ENCODE measurements at regions not wholly inside any gene's neighbourhood (a gene's known extent, or its start where the extent isn't known, plus 50 kb on each side); places are given as distances from the start of the nearest gene placed in this dataset.

DNA sequence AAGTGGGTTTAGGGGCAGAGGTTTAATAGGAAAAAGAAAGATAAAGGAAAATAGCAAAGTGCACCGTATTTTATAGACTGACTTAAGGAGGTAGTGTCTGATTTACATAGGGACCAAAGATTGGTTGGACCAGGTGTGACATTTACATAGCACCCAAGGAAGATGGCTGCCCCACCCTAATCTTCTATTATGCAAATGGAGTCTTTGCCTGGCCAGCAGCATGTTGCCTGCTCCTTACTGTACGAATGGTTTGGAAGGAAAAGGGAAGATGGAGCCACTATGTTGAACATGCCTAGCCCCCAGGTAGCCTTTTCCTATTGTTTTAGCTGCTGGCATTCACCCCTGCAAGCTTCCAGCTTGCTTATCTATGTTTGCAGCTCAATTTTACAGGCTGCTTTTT, 146.2 kb upstream of the PDE5A start:
- no peak overlapping the region for H3K27ac ChIP-seq
- no peak overlapping the region for H3K4me3 ChIP-seq
- no peak for TF ChIP-seq POLR2A (IDR thresholded peaks at IDR 0.05)
- TF ChIP-seq, protein P1, sequence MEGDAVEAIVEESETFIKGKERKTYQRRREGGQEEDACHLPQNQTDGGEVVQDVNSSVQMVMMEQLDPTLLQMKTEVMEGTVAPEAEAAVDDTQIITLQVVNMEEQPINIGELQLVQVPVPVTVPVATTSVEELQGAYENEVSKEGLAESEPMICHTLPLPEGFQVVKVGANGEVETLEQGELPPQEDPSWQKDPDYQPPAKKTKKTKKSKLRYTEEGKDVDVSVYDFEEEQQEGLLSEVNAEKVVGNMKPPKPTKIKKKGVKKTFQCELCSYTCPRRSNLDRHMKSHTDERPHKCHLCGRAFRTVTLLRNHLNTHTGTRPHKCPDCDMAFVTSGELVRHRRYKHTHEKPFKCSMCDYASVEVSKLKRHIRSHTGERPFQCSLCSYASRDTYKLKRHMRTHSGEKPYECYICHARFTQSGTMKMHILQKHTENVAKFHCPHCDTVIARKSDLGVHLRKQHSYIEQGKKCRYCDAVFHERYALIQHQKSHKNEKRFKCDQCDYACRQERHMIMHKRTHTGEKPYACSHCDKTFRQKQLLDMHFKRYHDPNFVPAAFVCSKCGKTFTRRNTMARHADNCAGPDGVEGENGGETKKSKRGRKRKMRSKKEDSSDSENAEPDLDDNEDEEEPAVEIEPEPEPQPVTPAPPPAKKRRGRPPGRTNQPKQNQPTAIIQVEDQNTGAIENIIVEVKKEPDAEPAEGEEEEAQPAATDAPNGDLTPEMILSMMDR (IDR thresholded peaks at IDR 0.05), result no peak
- intact Hi-C loops (cut with DNase I), result no loop called here
- no peaks in the 10 kb centered on the region for H3K9me3 ChIP-seq (replicated peaks in 1 of 3)
- no peaks in the 10 kb centered on the region for H3K4me1 ChIP-seq (replicated peaks in 1 of 2)
- DNase-seq, result no peak
- WGBS, 4 donors, result 69 to 90% (median 81%) methylated on average over 2 of the region's 2 CpGs
- no peaks in the 10 kb centered on the region for H3K27me3 ChIP-seq
- no peaks in the 10 kb centered on the region for H3K36me3 ChIP-seq (replicated peaks in 1 of 2)

DNA sequence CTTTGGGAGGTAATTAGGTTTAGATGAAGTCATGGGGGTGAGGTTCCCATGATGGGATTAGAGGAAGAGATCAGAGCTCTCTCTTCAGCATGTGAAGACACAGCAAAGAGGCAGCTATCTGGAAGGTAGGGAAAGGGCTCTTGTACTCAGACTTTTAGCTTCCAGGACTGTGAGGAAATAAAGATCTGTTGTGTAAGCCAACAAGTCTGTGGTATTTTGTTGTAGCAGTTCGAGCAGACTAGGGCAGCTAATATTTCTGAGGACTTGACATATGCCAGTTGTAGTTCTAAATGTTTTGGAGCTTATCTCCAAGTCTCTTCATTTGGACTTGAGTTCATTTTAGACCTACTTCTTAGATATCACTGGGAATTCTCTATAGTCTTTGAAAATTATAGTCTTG, 137.3 kb upstream of the PDE5A start:
- intact Hi-C loops (cut with DNase I), result no loop called here
- DNase-seq, result no peak
- Histone ChIP-seq H3K4me1 (replicated peaks in 1 of 2) (no peaks in the 10 kb centered on the region), H3K36me3 (replicated peaks in 1 of 2) (no peaks in the 10 kb centered on the region), H3K9me3 (replicated peaks in 1 of 3) (no peaks in the 10 kb centered on the region), H3K27me3 (no peaks in the 10 kb centered on the region), H3K4me3 (no peak overlapping the region), H3K27ac (no peak overlapping the region)
- 59 to 67% (median 64%) methylated on average over 1 of the region's 1 CpG for WGBS, 4 donors
- TF ChIP-seq, protein P1 (IDR thresholded peaks at IDR 0.05), result no peak
- TF ChIP-seq POLR2A (IDR thresholded peaks at IDR 0.05), result no peak

DNA sequence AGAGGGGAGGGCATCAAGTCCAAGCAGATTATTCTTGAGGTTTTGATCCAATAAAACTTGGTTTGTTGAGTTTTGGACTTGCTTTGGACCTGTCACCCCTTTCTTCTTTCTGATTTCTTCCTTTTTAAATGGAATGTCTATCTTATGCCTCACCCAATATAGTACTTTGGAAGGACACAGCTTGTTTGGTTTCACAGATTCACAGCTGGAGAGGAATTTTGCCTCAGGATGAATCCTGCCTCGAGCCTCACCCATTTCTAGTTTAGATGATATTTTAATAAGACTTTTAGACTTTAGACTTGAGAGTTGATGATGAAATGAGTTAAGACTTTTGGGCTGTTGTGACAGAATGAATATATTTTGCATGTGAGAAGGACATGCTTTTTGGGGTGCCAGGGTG, 136.9 kb upstream of the PDE5A start:
- Histone ChIP-seq H3K27ac (no peak overlapping the region), H3K9me3 (replicated peaks in 1 of 3) (no peaks in the 10 kb centered on the region), H3K4me1 (replicated peaks in 1 of 2) (no peaks in the 10 kb centered on the region), H3K36me3 (replicated peaks in 1 of 2) (no peaks in the 10 kb centered on the region), H3K27me3 (no peaks in the 10 kb centered on the region), H3K4me3 (no peak overlapping the region)
- no peak for TF ChIP-seq POLR2A (IDR thresholded peaks at IDR 0.05)
- intact Hi-C loops (cut with DNase I), result no loop called here
- no peak for DNase-seq
- WGBS, 4 donors, result 67 to 78% (median 70%) methylated on average over 1 of the region's 1 CpG

DNA sequence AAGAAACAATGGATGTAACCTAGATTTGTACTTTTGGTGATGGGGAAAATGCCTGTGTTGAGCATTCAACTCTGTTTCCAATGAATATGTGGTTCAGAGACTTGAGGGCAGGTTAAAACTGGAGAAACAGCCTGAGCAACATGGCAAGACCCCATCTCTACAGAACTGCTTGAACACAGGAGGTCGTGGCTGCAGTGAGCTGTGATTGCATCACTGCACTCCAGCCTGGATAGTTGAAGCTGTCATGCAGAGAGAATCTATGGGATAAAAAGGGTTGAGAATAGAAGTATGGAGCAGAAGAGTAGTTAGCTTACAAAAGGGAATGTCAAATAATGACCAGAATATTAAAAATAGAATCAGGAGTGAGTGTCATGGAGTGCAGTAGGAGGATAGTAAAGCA, 134.8 kb upstream of the PDE5A start:
- Histone ChIP-seq H3K27me3 (no peaks in the 10 kb centered on the region), H3K9me3 (replicated peaks in 1 of 3) (no peaks in the 10 kb centered on the region), H3K4me3 (no peak overlapping the region), H3K4me1 (replicated peaks in 1 of 2) (no peaks in the 10 kb centered on the region), H3K36me3 (replicated peaks in 1 of 2) (no peaks in the 10 kb centered on the region), H3K27ac (no peak overlapping the region)
- TF ChIP-seq, protein P1 (IDR thresholded peaks at IDR 0.05), result no peak
- no peak for TF ChIP-seq POLR2A (IDR thresholded peaks at IDR 0.05)
- intact Hi-C loops (cut with DNase I), result no loop called here
- WGBS, 4 donors, result 50 to 57% (median 55%) methylated on average over 1 of the region's 1 CpG
- no peak for DNase-seq

DNA sequence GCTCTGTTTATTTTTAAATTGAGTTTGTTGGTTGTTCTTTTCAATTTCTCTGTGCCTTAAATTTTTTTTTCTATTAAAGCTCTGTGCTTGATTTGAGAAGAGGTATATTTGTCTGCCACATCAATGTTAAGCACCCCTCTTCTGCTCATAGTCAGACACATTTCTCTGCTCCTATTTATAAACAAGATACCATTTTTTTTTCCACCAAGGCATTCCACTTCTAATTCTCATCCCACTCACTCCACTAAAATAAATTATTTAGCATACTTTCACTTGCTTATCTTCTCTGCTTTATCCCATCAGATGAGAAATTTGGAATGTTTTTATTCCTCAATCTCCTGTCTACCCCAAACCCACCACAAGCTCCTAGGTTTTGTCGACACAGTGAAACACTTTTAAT, 127.0 kb upstream of the PDE5A start:
- Histone ChIP-seq H3K27ac (no peak overlapping the region), H3K4me3 (no peak overlapping the region), H3K9me3 (replicated peaks in 1 of 3) (no peaks in the 10 kb centered on the region), H3K27me3 (no peaks in the 10 kb centered on the region), H3K36me3 (replicated peaks in 1 of 2) (no peaks in the 10 kb centered on the region), H3K4me1 (replicated peaks in 1 of 2) (no peaks in the 10 kb centered on the region)
- DNase-seq, result no peak
- intact Hi-C loops (cut with DNase I), result no loop called here
- WGBS, 4 donors, result 75 to 86% (median 84%) methylated on average over 1 of the region's 1 CpG
- TF ChIP-seq, protein P1 (IDR thresholded peaks at IDR 0.05), result no peak
- no peak for TF ChIP-seq POLR2A (IDR thresholded peaks at IDR 0.05)

All from adrenal gland (tissue), 9 donors.